Mesendoderm (in vitro differentiated cells): ENCODE measurements at regions not wholly inside any gene's neighbourhood (a gene's known extent, or its start where the extent isn't known, plus 50 kb on each side); places are given as distances from the start of the nearest gene placed in this dataset.

Experiments used
- DNase-seq: peaks from one replicate; pipeline ENCODE4 v3.0.0; 2013
- H2AK5ac ChIP-seq: 2 replicates; pipeline ENCODE4 v1.6.1; 2013; ENCODE audit warnings: low read length, inconsistent platforms
- H2BK120ac ChIP-seq: 2 replicates; pipeline ENCODE4 v1.6.1; 2013; ENCODE audit warnings: low read depth, mild to moderate bottlenecking, low read length, moderate library complexity, mixed read lengths
- H2BK15ac ChIP-seq: replicated peaks from 2 replicates; pipeline ENCODE4 v1.6.1; 2013; ENCODE audit warnings: low read depth, mild to moderate bottlenecking, moderate library complexity
- H2BK5ac ChIP-seq: 2 replicates; pipeline ENCODE4 v1.6.1; 2013; ENCODE audit warnings: low read length, inconsistent platforms
- H3K18ac ChIP-seq: 2 replicates; pipeline ENCODE4 v1.6.1; 2013; ENCODE audit warnings: mild to moderate bottlenecking, low read length, mixed read lengths
- H3K23ac ChIP-seq: one replicate; pipeline ENCODE4 v1.6.1; 2013; ENCODE audit warnings: low read length
- H3K27ac ChIP-seq: 2 replicates; pipeline ENCODE4 v1.5.1; 2013; ENCODE audit warnings: low read depth, mild to moderate bottlenecking, inconsistent platforms, low read length, moderate library complexity
- H3K27me3 ChIP-seq: 2 replicates; pipeline ENCODE4 v1.6.1; 2013; ENCODE audit warnings: low read length, control low read depth, mild to moderate bottlenecking, inconsistent platforms; ENCODE audit not compliant: insufficient read depth, poor library complexity
- H3K36me3 ChIP-seq: 2 replicates; pipeline ENCODE4 v1.6.1; 2013; ENCODE audit warnings: low read length, inconsistent platforms; ENCODE audit not compliant: control insufficient read depth, insufficient read depth
- H3K4ac ChIP-seq: one replicate; pipeline ENCODE4 v1.6.1; 2013; ENCODE audit warnings: low read depth, mild to moderate bottlenecking, low read length, moderate library complexity
- H3K4me1 ChIP-seq: 2 replicates; pipeline ENCODE4 v1.6.1; 2013; ENCODE audit warnings: low read depth, low read length, inconsistent platforms; ENCODE audit not compliant: control insufficient read depth
- H3K4me2 ChIP-seq: 2 replicates; pipeline ENCODE4 v1.6.1; 2013; ENCODE audit warnings: low read length
- H3K4me3 ChIP-seq: 2 replicates; pipeline ENCODE4 v1.5.1; 2013; ENCODE audit warnings: mild to moderate bottlenecking, low read length
- H3K56ac ChIP-seq: one replicate; pipeline ENCODE4 v1.6.1; 2013; ENCODE audit warnings: low read length
- H3K79me1 ChIP-seq: 2 replicates; pipeline ENCODE4 v1.6.1; 2013; ENCODE audit warnings: low read length, inconsistent platforms
- H3K79me2 ChIP-seq: 2 replicates; pipeline ENCODE4 v1.6.1; 2013; ENCODE audit warnings: mild to moderate bottlenecking, low read length; ENCODE audit not compliant: control insufficient read depth, insufficient read depth
- H3K9ac ChIP-seq: 2 replicates; pipeline ENCODE4 v1.6.1; 2013; ENCODE audit warnings: low read length, inconsistent platforms
- H4K5ac ChIP-seq: one replicate; pipeline ENCODE4 v1.6.1; 2013; ENCODE audit warnings: low read length
- H4K8ac ChIP-seq: one replicate; pipeline ENCODE4 v1.6.1; 2013; ENCODE audit warnings: low read depth, mild to moderate bottlenecking, control low read depth, low read length, moderate library complexity
- WGBS: extraction: QIAGEN DNeasy Blood & Tissue Kit; methylation state at CpG from one replicate; pipeline ENCODE4 v1.1.7; 2013; ENCODE audit warnings: low lambda C conversion rate, missing lambda C conversion rate; ENCODE audit not compliant: insufficient coverage; ENCODE audit errors: extremely low coverage; 5-methylcytosine and 5-hydroxymethylcytosine counted together

- Histone ChIP-seq H3K4me1 (no peaks in the 10 kb centered on the region), H3K4ac (no peak overlapping the region), H2AK5ac (no peak overlapping the region), H2BK120ac (no peak overlapping the region), H3K18ac (no peak overlapping the region), H3K4me2 (no peak overlapping the region), H3K36me3 (no peaks in the 10 kb centered on the region), H2BK15ac (no peak overlapping the region), H3K27ac (no peak overlapping the region), H4K5ac (no peak overlapping the region), H4K8ac (no peak overlapping the region), H2BK5ac (no peak overlapping the region), H3K9ac (no peak overlapping the region), H3K23ac (no peak overlapping the region), H3K27me3 (no peaks in the 10 kb centered on the region), H3K79me2 (no peaks in the 10 kb centered on the region), H3K79me1 (no peaks in the 10 kb centered on the region), H3K56ac (no peak overlapping the region), H3K4me3 (no peak overlapping the region)
- no peak for DNase-seq
- no CpG with 5 or more reads among the region's 5 CpGs for WGBS
Observed at GRCh38 chr12:105980533-105980932, 158.2 kb downstream of the NUAK1 start.

GRCh38 chr12:105982022-105982421 lies 156.7 kb downstream of the NUAK1 start:
- no peak overlapping the region for H3K4ac ChIP-seq
- no peak overlapping the region for H2BK5ac ChIP-seq
- no peaks in the 10 kb centered on the region for H3K36me3 ChIP-seq
- H3K9ac ChIP-seq, result no peak overlapping the region
- no peak overlapping the region for H3K4me3 ChIP-seq
- H3K4me1 ChIP-seq, result no peaks in the 10 kb centered on the region
- no peaks in the 10 kb centered on the region for H3K27me3 ChIP-seq
- H3K23ac ChIP-seq, result no peak overlapping the region
- WGBS, result no CpG with 5 or more reads among the region's 6 CpGs
- no peak overlapping the region for H3K56ac ChIP-seq
- H3K79me1 ChIP-seq, result no peaks in the 10 kb centered on the region
- DNase-seq, result no peak
- no peak overlapping the region for H2BK120ac ChIP-seq
- H3K27ac ChIP-seq, result no peak overlapping the region
- H3K4me2 ChIP-seq, result no peak overlapping the region
- H3K18ac ChIP-seq, result no peak overlapping the region
- no peak overlapping the region for H4K5ac ChIP-seq
- no peaks in the 10 kb centered on the region for H3K79me2 ChIP-seq
- H4K8ac ChIP-seq, result no peak overlapping the region
- no peak overlapping the region for H2BK15ac ChIP-seq
- H2AK5ac ChIP-seq, result no peak overlapping the region

DNA sequence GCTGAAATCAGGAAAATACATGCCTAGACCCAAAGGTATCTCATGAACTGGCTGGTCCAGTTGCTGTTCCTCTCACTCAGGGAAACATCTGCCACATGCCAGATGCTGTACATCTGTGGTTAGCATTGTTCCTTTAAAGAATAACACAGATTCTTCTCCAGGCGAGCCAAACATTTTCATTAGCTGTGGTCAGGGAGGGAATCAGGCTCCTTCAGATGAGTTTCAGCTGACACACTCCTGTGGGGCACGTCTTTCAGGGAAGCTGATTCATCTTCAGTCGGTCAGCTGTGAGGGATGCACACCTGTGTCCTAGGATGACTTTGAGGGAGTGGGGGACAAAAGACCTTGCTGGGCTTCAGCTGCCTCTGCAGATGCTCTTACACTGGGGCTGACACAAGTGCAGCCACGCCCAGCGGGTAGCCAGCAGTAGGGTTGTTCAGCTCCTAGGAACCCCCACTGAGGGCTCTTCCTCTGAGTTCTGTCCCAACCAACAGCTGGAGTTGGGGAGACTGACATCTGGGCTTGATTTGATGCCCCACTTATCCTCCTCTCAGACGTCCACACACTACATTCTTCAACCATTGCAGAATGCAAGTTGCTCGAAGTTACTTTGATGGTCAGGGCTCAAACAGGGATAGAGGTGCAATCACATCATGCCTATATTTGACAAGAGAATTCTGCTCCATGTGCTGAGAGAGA lies 155.0 kb downstream of the NUAK1 start:
- no peak overlapping the region for H4K5ac ChIP-seq
- H3K79me1 ChIP-seq, result no peaks in the 10 kb centered on the region
- H4K8ac ChIP-seq, result no peak overlapping the region
- H3K4me1 ChIP-seq, result no peaks in the 10 kb centered on the region
- H3K4me2 ChIP-seq, result no peak overlapping the region
- H2AK5ac ChIP-seq, result no peak overlapping the region
- no peak overlapping the region for H3K23ac ChIP-seq
- H3K18ac ChIP-seq, result no peak overlapping the region
- no peak overlapping the region for H3K56ac ChIP-seq
- no peaks in the 10 kb centered on the region for H3K79me2 ChIP-seq
- H3K27ac ChIP-seq, result no peak overlapping the region
- no peak overlapping the region for H2BK120ac ChIP-seq
- no peak overlapping the region for H3K4ac ChIP-seq
- no peak overlapping the region for H2BK5ac ChIP-seq
- no peak overlapping the region for H3K4me3 ChIP-seq
- H3K9ac ChIP-seq, result no peak overlapping the region
- H3K36me3 ChIP-seq, result no peaks in the 10 kb centered on the region
- DNase-seq, result no peak
- no peak overlapping the region for H2BK15ac ChIP-seq
- H3K27me3 ChIP-seq, result no peaks in the 10 kb centered on the region
- WGBS, result no CpG with 5 or more reads among the region's 7 CpGs

DNA sequence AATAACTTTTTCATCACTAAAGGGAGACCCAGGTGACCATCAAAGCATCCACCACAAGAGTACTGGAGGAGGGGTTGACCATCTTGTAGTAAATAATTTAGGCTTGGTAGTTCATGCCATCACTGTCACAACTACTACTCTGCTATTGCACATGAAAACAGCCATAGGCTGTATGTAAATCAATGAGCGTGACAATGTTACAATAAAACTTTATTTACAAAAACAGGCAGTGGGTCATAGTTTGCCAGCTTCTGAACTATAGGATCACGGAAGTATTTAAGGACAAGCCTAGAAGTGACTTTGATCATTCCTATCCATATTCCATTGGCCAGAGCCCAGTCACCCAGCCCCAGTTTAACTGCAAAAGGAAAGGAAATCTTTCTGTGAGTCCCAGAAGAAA lies 153.4 kb downstream of the NUAK1 start:
- Histone ChIP-seq H2BK120ac (no peak overlapping the region), H3K9ac (no peak overlapping the region), H3K27me3 (no peaks in the 10 kb centered on the region), H3K4me2 (no peak overlapping the region), H2BK5ac (no peak overlapping the region), H3K23ac (no peak overlapping the region), H4K8ac (no peak overlapping the region), H3K4ac (no peak overlapping the region), H3K27ac (no peak overlapping the region), H2AK5ac (no peak overlapping the region), H3K36me3 (no peaks in the 10 kb centered on the region), H3K4me1 (no peaks in the 10 kb centered on the region), H3K79me2 (no peaks in the 10 kb centered on the region), H3K18ac (no peak overlapping the region), H4K5ac (no peak overlapping the region), H2BK15ac (no peak overlapping the region), H3K56ac (no peak overlapping the region), H3K79me1 (no peaks in the 10 kb centered on the region), H3K4me3 (no peak overlapping the region)
- no CpG with 5 or more reads among the region's 2 CpGs for WGBS
- no peak for DNase-seq

DNA sequence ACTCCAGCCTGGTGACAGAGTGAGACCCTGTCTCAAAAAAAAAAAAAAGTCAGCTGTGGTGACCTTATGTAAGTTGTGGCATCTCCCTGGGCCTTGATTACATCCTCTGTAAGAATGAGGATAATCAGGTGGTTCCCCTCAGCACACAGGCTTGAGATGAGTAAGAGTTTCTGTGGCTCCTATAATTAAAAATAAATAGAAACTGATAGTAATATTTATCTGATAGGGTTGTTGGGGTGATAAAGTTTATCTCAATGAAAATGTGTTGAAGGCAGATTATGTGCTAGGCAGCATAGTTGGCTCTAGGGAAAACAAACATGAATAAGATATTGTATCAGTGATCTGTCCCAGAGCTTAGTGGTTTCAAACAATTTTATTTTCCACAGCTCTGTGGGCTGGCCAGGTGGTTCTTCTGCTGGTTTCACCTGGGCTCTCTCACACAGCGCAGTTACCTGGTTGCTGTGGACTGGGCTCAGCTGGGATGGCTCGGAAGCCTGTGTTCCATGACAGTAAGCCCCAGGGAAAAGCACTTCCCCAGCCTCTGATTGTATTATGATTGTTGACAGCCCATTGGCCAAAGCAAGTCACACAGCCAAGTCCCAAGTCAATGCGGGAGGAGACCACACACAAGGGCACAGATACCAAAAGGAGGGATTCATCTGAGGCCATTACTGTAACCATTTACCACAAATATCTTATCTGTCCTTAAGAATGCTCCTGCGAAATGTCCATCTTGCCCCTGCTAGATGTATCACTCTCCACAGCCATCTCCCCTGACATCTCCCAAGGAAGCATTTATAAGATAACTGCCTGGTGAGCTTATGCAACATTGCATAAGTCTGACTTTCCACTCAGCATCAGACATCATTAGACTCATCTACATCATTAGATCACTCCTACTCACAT lies 151.7 kb downstream of the NUAK1 start:
- Histone ChIP-seq H3K27ac (no peak overlapping the region), H2BK5ac (no peak overlapping the region), H3K9ac (no peak overlapping the region), H3K4me1 (no peaks in the 10 kb centered on the region), H3K4ac (no peak overlapping the region), H3K4me3 (no peak overlapping the region), H3K56ac (no peak overlapping the region), H3K79me1 (no peaks in the 10 kb centered on the region), H4K5ac (no peak overlapping the region), H3K23ac (no peak overlapping the region), H4K8ac (no peak overlapping the region), H3K27me3 (no peaks in the 10 kb centered on the region), H3K36me3 (no peaks in the 10 kb centered on the region), H3K79me2 (no peaks in the 10 kb centered on the region), H2AK5ac (no peak overlapping the region), H3K4me2 (no peak overlapping the region), H3K18ac (no peak overlapping the region), H2BK15ac (no peak overlapping the region), H2BK120ac (no peak overlapping the region)
- no CpG with 5 or more reads among the region's 4 CpGs for WGBS
- DNase-seq, result peak; percentile 46
